ENCODE measurements at regions not wholly inside any gene's neighbourhood (a gene's known extent, or its start where the extent isn't known, plus 50 kb on each side); places are given as distances from the start of the nearest gene placed in this dataset.

- Histone ChIP-seq H3K9me3 (ENCODE audit: insufficient read depth, low read depth, low read length) (no peaks in the 10 kb centered on the region), H3K27ac (ENCODE audit: low read depth, low read length) (no peak overlapping the region), H3K36me3 (ENCODE audit: insufficient read depth, low read length) (no peaks in the 10 kb centered on the region), H3K4me3 (ENCODE audit: low read length) (no peak overlapping the region), H3K4me1 (ENCODE audit: insufficient read depth, low read length) (peaks cover 3% of the 10 kb centered on the region; the same call in 1 of the 2 replicates), H3K9ac (ENCODE audit: low read depth, low read length) (no peak overlapping the region), H3K27me3 (ENCODE audit: insufficient read depth, low read length) (no peaks in the 10 kb centered on the region)
- WGBS: 88% methylated on average over 3 of the region's 3 CpGs
Measured at GRCh38 chr1:220375715-220376114, 103.5 kb upstream of the RAB3GAP2 start.

GRCh38 chr1:220374449-220374848, 102.2 kb upstream of the RAB3GAP2 start:
- Histone ChIP-seq H3K9me3 (ENCODE audit: insufficient read depth, low read depth, low read length) (no peaks in the 10 kb centered on the region), H3K27ac (ENCODE audit: low read depth, low read length) (no peak overlapping the region), H3K36me3 (ENCODE audit: insufficient read depth, low read length) (no peaks in the 10 kb centered on the region), H3K4me3 (ENCODE audit: low read length) (no peak overlapping the region), H3K27me3 (ENCODE audit: insufficient read depth, low read length) (no peaks in the 10 kb centered on the region), H3K4me1 (ENCODE audit: insufficient read depth, low read length) (peaks cover 3% of the 10 kb centered on the region; the same call in 1 of the 2 replicates), H3K9ac (ENCODE audit: low read depth, low read length) (no peak overlapping the region)
- WGBS: 98% methylated on average over 2 of the region's 2 CpGs

- Histone ChIP-seq H3K9me3 (ENCODE audit: insufficient read depth, low read depth, low read length) (no peaks in the 10 kb centered on the region), H3K9ac (ENCODE audit: low read depth, low read length) (no peak overlapping the region), H3K27me3 (ENCODE audit: insufficient read depth, low read length) (no peaks in the 10 kb centered on the region), H3K36me3 (ENCODE audit: insufficient read depth, low read length) (no peaks in the 10 kb centered on the region), H3K4me3 (ENCODE audit: low read length) (no peak overlapping the region), H3K4me1 (ENCODE audit: insufficient read depth, low read length) (peaks cover 14% of the 10 kb centered on the region), H3K27ac (ENCODE audit: low read depth, low read length) (no peak overlapping the region)
- 91% methylated on average over 7 of the region's 7 CpGs for WGBS
Measured at GRCh38 chr1:220372451-220372850, 100.2 kb upstream of the RAB3GAP2 start.

GRCh38 chr1:220371324-220371723, 99.1 kb upstream of the RAB3GAP2 start:
- Histone ChIP-seq H3K27me3 (ENCODE audit: insufficient read depth, low read length) (no peaks in the 10 kb centered on the region), H3K9ac (ENCODE audit: low read depth, low read length) (no peak overlapping the region), H3K4me3 (ENCODE audit: low read length) (no peak overlapping the region), H3K27ac (ENCODE audit: low read depth, low read length) (no peak overlapping the region), H3K9me3 (ENCODE audit: insufficient read depth, low read depth, low read length) (no peaks in the 10 kb centered on the region), H3K36me3 (ENCODE audit: insufficient read depth, low read length) (no peaks in the 10 kb centered on the region), H3K4me1 (ENCODE audit: insufficient read depth, low read length) (peaks cover 14% of the 10 kb centered on the region)
- 76% methylated on average over 4 of the region's 4 CpGs for WGBS

GRCh38 chr1:220370041-220370700, 97.9 kb upstream of the RAB3GAP2 start:
- H3K36me3 ChIP-seq (ENCODE audit: insufficient read depth, low read length): no peaks in the 10 kb centered on the region
- H3K9ac ChIP-seq (ENCODE audit: low read depth, low read length): no peak overlapping the region
- H3K4me3 ChIP-seq (ENCODE audit: low read length): no peak overlapping the region
- no peak overlapping the region for H3K27ac ChIP-seq (ENCODE audit: low read depth, low read length)
- peaks cover 14% of the 10 kb centered on the region for H3K4me1 ChIP-seq (ENCODE audit: insufficient read depth, low read length)
- WGBS: 72% methylated on average over 5 of the region's 5 CpGs
- no peaks in the 10 kb centered on the region for H3K27me3 ChIP-seq (ENCODE audit: insufficient read depth, low read length)
- H3K9me3 ChIP-seq (ENCODE audit: insufficient read depth, low read depth, low read length): no peaks in the 10 kb centered on the region

- Histone ChIP-seq H3K27ac (ENCODE audit: low read depth, low read length) (no peak overlapping the region), H3K4me3 (ENCODE audit: low read length) (no peak overlapping the region), H3K36me3 (ENCODE audit: insufficient read depth, low read length) (no peaks in the 10 kb centered on the region), H3K9me3 (ENCODE audit: insufficient read depth, low read depth, low read length) (no peaks in the 10 kb centered on the region), H3K4me1 (ENCODE audit: insufficient read depth, low read length) (peaks cover 14% of the 10 kb centered on the region), H3K27me3 (ENCODE audit: insufficient read depth, low read length) (no peaks in the 10 kb centered on the region), H3K9ac (ENCODE audit: low read depth, low read length) (no peak overlapping the region)
- WGBS: 79% methylated on average over 2 of the region's 3 CpGs
Measured at GRCh38 chr1:220369511-220369910, 97.3 kb upstream of the RAB3GAP2 start.

GRCh38 chr1:220368352-220369265, 96.4 kb upstream of the RAB3GAP2 start:
- Histone ChIP-seq H3K36me3 (ENCODE audit: insufficient read depth, low read length) (no peaks in the 10 kb centered on the region), H3K27ac (ENCODE audit: low read depth, low read length) (peak overlapping the region; percentile 11; the same call in 1 of the 2 replicates), H3K4me1 (ENCODE audit: insufficient read depth, low read length) (peaks cover 14% of the 10 kb centered on the region), H3K27me3 (ENCODE audit: insufficient read depth, low read length) (no peaks in the 10 kb centered on the region), H3K9ac (ENCODE audit: low read depth, low read length) (no peak overlapping the region), H3K4me3 (ENCODE audit: low read length) (no peak overlapping the region), H3K9me3 (ENCODE audit: insufficient read depth, low read depth, low read length) (no peaks in the 10 kb centered on the region)
- 81% methylated on average over 7 of the region's 7 CpGs for WGBS

GRCh38 chr1:220367833-220368232, 95.6 kb upstream of the RAB3GAP2 start:
- H3K9me3 ChIP-seq (ENCODE audit: insufficient read depth, low read depth, low read length): no peaks in the 10 kb centered on the region
- peaks cover 22% of the 10 kb centered on the region for H3K4me1 ChIP-seq (ENCODE audit: insufficient read depth, low read length)
- 100% methylated on average over 2 of the region's 3 CpGs for WGBS
- H3K27me3 ChIP-seq (ENCODE audit: insufficient read depth, low read length): no peaks in the 10 kb centered on the region
- H3K9ac ChIP-seq (ENCODE audit: low read depth, low read length): no peak overlapping the region
- no peaks in the 10 kb centered on the region for H3K36me3 ChIP-seq (ENCODE audit: insufficient read depth, low read length)
- H3K27ac ChIP-seq (ENCODE audit: low read depth, low read length): no peak overlapping the region
- no peak overlapping the region for H3K4me3 ChIP-seq (ENCODE audit: low read length)

GRCh38 chr1:220366269-220366668, 94.0 kb upstream of the RAB3GAP2 start:
- H3K27ac ChIP-seq (ENCODE audit: low read depth, low read length): no peak overlapping the region
- no peaks in the 10 kb centered on the region for H3K27me3 ChIP-seq (ENCODE audit: insufficient read depth, low read length)
- no peaks in the 10 kb centered on the region for H3K36me3 ChIP-seq (ENCODE audit: insufficient read depth, low read length)
- H3K4me3 ChIP-seq (ENCODE audit: low read length): no peak overlapping the region
- H3K9me3 ChIP-seq (ENCODE audit: insufficient read depth, low read depth, low read length): no peaks in the 10 kb centered on the region
- H3K9ac ChIP-seq (ENCODE audit: low read depth, low read length): no peak overlapping the region
- peaks cover 22% of the 10 kb centered on the region for H3K4me1 ChIP-seq (ENCODE audit: insufficient read depth, low read length)
- 66% methylated on average over 2 of the region's 2 CpGs for WGBS

GRCh38 chr1:220363196-220363837, 91.1 kb upstream of the RAB3GAP2 start:
- no peaks in the 10 kb centered on the region for H3K36me3 ChIP-seq (ENCODE audit: insufficient read depth, low read length)
- no peaks in the 10 kb centered on the region for H3K27me3 ChIP-seq (ENCODE audit: insufficient read depth, low read length)
- no peak overlapping the region for H3K4me3 ChIP-seq (ENCODE audit: low read length)
- H3K9ac ChIP-seq (ENCODE audit: low read depth, low read length): no peak overlapping the region
- no peak overlapping the region for H3K27ac ChIP-seq (ENCODE audit: low read depth, low read length)
- WGBS: 55% methylated on average over 5 of the region's 5 CpGs
- no peaks in the 10 kb centered on the region for H3K9me3 ChIP-seq (ENCODE audit: insufficient read depth, low read depth, low read length)
- H3K4me1 ChIP-seq (ENCODE audit: insufficient read depth, low read length): peaks cover 9% of the 10 kb centered on the region
